Endothelial cell of umbilical vein (primary cell): ENCODE measurements at regions not wholly inside any gene's neighbourhood (a gene's known extent, or its start where the extent isn't known, plus 50 kb on each side); places are given as distances from the start of the nearest gene placed in this dataset.

ENCODE experiments used
- BruUV-seq: library from RNA; stranded (reverse); fragments of 400-500 nt; replicated peaks from 2 replicates; lab custom pipeline; 2021; lab: Mats Ljungman, UMichigan
- CTCF ChIA-PET: fragments of 300-600, 350-600 bp; sonication (Branson Sonifier 250); formaldehyde crosslinking; loops from one replicate; lab custom pipeline; 2021; ENCODE audit warnings: antibody characterized with exemption, inconsistent platforms; lab: Charles Lee
- POLR2A ChIA-PET: fragments of 300-600, 350-600 bp; sonication (Branson Sonifier 250); formaldehyde crosslinking; loops from one replicate; lab custom pipeline; 2021; ENCODE audit warnings: antibody characterized with exemption, inconsistent platforms; lab: Charles Lee
- DNase-seq: peaks from one replicate; pipeline ENCODE4 v3.0.0-alpha.2; 2011; ENCODE audit warnings: low read depth, low spot score
- FAIRE-seq: peaks from 2 replicates; lab custom pipeline; 2011; peaks lifted over from hg19 to GRCh38; lab: Jason Lieb, UNC
- H2AFZ ChIP-seq: 2 replicates; pipeline ENCODE4 v1.6.0; 2012; ENCODE audit warnings: low read depth, low read length, control low read depth, inconsistent platforms
- H3K27ac ChIP-seq: 2 replicates; pipeline ENCODE4 v1.5.1; 2011; ENCODE audit warnings: low read depth, mild to moderate bottlenecking, control low read depth, low read length, moderate library complexity; ENCODE audit not compliant: insufficient read depth
- H3K27me3 ChIP-seq, 2 experiments: 2 replicates each; pipeline versions ENCODE4 v1.6.0 to v1.6.1; 2011; ENCODE audit warnings: low read length in 2 of 2, mixed read lengths in 1 of 2; ENCODE audit not compliant: control insufficient read depth in 2 of 2, insufficient read depth in 2 of 2
- H3K36me3 ChIP-seq, 2 experiments: 2 replicates in 1 of 2; 3 replicates in 1 of 2; pipeline ENCODE4 v1.5.1; 2011; ENCODE audit warnings: low read length in 2 of 2, mild to moderate bottlenecking in 1 of 2, moderate library complexity in 1 of 2; ENCODE audit not compliant: control insufficient read depth in 2 of 2, insufficient read depth in 2 of 2; ENCODE audit errors: extremely low read depth in 1 of 2
- H3K4me1 ChIP-seq: 3 replicates; pipeline ENCODE4 v1.5.1; 2011; ENCODE audit warnings: mild to moderate bottlenecking, low read length; ENCODE audit not compliant: control insufficient read depth, insufficient read depth; ENCODE audit errors: extremely low read depth
- H3K4me2 ChIP-seq: 2 replicates; pipeline ENCODE4 v1.6.1; 2011; ENCODE audit warnings: low read length, control low read depth, mixed read lengths; ENCODE audit not compliant: insufficient read depth
- H3K4me3 ChIP-seq, 3 experiments: fragments of 200-600 bp in 1 of 3; sonication (generic), shearing (Covaris generic) in 1 of 3; replicated peaks in 1 of 3; 2 replicates each; pipeline ENCODE4 v1.5.1; 2011 to 2016; ENCODE audit warnings: control low read depth in 3 of 3, low read length in 3 of 3, mild to moderate bottlenecking in 2 of 3, inconsistent platforms in 1 of 3, low read depth in 1 of 3, moderate library complexity in 1 of 3; ENCODE audit not compliant: insufficient read depth in 1 of 3
- H3K79me2 ChIP-seq: 2 replicates; pipeline ENCODE4 v1.6.0; 2012; ENCODE audit warnings: low read length, inconsistent platforms; ENCODE audit not compliant: control insufficient read depth, insufficient read depth
- H3K9ac ChIP-seq: replicated peaks from 2 replicates; pipeline ENCODE3; 2011; ENCODE audit warnings: low read length, control low read depth; ENCODE audit not compliant: insufficient read depth; ENCODE audit errors: extremely low read depth
- H3K9me1 ChIP-seq: replicated peaks from 3 replicates; pipeline ENCODE4 v1.6.0; 2011; ENCODE audit warnings: mild to moderate bottlenecking, low read length; ENCODE audit not compliant: control insufficient read depth, insufficient read depth; ENCODE audit errors: extremely low read depth
- H3K9me3 ChIP-seq: replicated peaks from 2 replicates; pipeline ENCODE4 v1.5.1; 2012; ENCODE audit warnings: low read length, inconsistent platforms; ENCODE audit not compliant: control insufficient read depth, insufficient read depth
- H4K20me1 ChIP-seq: replicated peaks from 2 replicates; pipeline ENCODE3; 2011; ENCODE audit warnings: mild to moderate bottlenecking, low read length; ENCODE audit not compliant: control insufficient read depth, insufficient read depth; ENCODE audit errors: extremely low read depth
- EZH2 ChIP-seq: IDR thresholded peaks from 2 replicates; pipeline ENCODE4 v1.6.1; 2012; ENCODE audit warnings: borderline replicate concordance, low read depth, mild to moderate bottlenecking, moderate library complexity, low read length, inconsistent platforms; ENCODE audit not compliant: severe bottlenecking
- FOS ChIP-seq: IDR thresholded peaks from 2 replicates; pipeline ENCODE4 v1.6.1; 2011; ENCODE audit warnings: mild to moderate bottlenecking, low read length, moderate library complexity, borderline replicate concordance; ENCODE audit not compliant: insufficient read depth
- GATA2 ChIP-seq: IDR thresholded peaks from 2 replicates; pipeline ENCODE4 v1.7.0; 2011; ENCODE audit warnings: low read depth, mild to moderate bottlenecking, moderate library complexity, mixed read lengths, low read length; ENCODE audit not compliant: insufficient read length, insufficient read depth
- JUN ChIP-seq: IDR thresholded peaks from 2 replicates; pipeline ENCODE4 v1.6.1; 2011; ENCODE audit warnings: borderline replicate concordance, low read depth; ENCODE audit not compliant: insufficient read length, insufficient read depth
- MYC ChIP-seq: IDR thresholded peaks from one replicate; pipeline ENCODE4 v1.6.1; 2011; ENCODE audit warnings: mild to moderate bottlenecking, low read depth, low read length
- POLR2A ChIP-seq: IDR thresholded peaks from 2 replicates; pipeline ENCODE4 v1.6.1; 2012; ENCODE audit warnings: low read depth, mild to moderate bottlenecking, control low read depth, low read length
- POLR2AphosphoS5 ChIP-seq: IDR thresholded peaks from 2 replicates; pipeline ENCODE4 v1.6.1; 2012; ENCODE audit warnings: low read depth, mild to moderate bottlenecking, control low read depth, low read length, moderate library complexity; ENCODE audit not compliant: insufficient read depth
- dilution Hi-C: fragments of 300-500 bp; cut with MboI; formaldehyde crosslinking; loops from one replicate; pipeline ENCODE4 v1.15.0; 2019; ENCODE audit warnings: low sequenced_read_pairs; ENCODE audit not compliant: extremely low pct_ligation_motif_present
- intact Hi-C: fragments of 100-400 bp; cut with micrococcal nuclease; formaldehyde crosslinking; loops from one replicate; pipeline ENCODE4 v1.10.0; 2022
- TF ChIP-seq, protein P1 (sequence below): IDR thresholded peaks from 2 replicates; pipeline ENCODE4 v1.6.1; 2011; ENCODE audit not compliant: insufficient read depth, insufficient read length
- TF ChIP-seq, protein P2 (sequence below), 2 donors: IDR thresholded peaks; 1 replicate in 1 of 2; 2 replicates in 1 of 2; pipeline ENCODE4 v1.5.1; 2011; ENCODE audit warnings: low read length in 2 of 2, mild to moderate bottlenecking in 2 of 2, moderate library complexity in 2 of 2, control low read depth in 1 of 2, inconsistent platforms in 1 of 2, low read depth in 1 of 2; ENCODE audit not compliant: insufficient read depth in 1 of 2; ENCODE audit errors: extremely low read depth in 1 of 2

DNA sequence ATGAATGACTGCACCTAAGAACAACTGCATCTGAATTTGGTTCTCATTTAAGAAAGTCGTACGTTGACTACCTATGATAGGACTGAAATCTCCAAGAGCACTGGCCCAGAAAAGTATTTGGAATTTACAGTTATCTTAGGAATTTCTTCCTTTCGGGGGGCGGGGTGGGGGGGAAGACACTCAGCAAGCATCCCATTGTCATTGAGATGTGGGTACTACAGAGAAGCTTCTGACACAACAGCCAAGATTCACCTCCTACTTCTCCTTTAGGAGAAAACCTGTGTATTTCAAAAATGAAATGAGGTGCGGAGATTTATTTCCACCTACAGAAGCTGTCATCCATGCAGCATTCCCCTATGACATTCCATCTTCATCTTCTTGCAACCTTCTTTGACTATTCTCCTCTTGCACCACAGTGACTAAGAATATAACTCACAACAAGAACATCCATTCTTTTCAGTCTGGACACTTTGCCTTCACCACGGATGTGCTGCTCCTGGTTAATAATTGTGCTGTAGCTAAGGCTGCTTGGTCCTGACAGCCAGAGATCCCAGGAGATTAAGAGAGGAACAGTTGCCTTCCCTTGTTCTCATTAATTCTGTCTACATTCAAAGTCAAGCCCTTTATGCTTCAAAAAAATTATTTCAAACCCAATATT, 98.4 kb upstream of the FRMD4A start:
- H3K9me1 ChIP-seq = no peaks in the 10 kb centered on the region
- intact Hi-C loops (no loop called here), dilution Hi-C loops (no loop called here)
- POLR2A ChIA-PET = no interaction called here
- no peak overlapping the region for H3K4me2 ChIP-seq
- no peaks in the 10 kb centered on the region for H3K4me1 ChIP-seq
- CTCF ChIA-PET = interaction anchor here (1.2 to 1.5 kb wide), 2 partner anchors 38 to 232 kb away, joined by 3 read pairs; no protein-coding TSS in a partner anchor
- H4K20me1 ChIP-seq = no peaks in the 10 kb centered on the region
- no peaks in the 10 kb centered on the region for H3K9me3 ChIP-seq
- no peak overlapping the region for H3K27ac ChIP-seq
- H3K36me3 ChIP-seq = no peaks in the 10 kb centered on the region
- H3K9ac ChIP-seq = no peak overlapping the region
- H2AFZ ChIP-seq = no peak overlapping the region
- H3K79me2 ChIP-seq = no peaks in the 10 kb centered on the region
- peaks cover 2 to 24% of the 10 kb centered on the region in 2 experiments for H3K27me3 ChIP-seq
- FAIRE-seq = no peak
- TF ChIP-seq FOS (no peak), GATA2 (no peak), JUN (no peak), POLR2A (no peak), MYC (no peak), EZH2 (no peak), POLR2AphosphoS5 (no peak)
- TF ChIP-seq, protein P1, sequence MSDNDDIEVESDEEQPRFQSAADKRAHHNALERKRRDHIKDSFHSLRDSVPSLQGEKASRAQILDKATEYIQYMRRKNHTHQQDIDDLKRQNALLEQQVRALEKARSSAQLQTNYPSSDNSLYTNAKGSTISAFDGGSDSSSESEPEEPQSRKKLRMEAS = no peak
- TF ChIP-seq, protein P2, sequence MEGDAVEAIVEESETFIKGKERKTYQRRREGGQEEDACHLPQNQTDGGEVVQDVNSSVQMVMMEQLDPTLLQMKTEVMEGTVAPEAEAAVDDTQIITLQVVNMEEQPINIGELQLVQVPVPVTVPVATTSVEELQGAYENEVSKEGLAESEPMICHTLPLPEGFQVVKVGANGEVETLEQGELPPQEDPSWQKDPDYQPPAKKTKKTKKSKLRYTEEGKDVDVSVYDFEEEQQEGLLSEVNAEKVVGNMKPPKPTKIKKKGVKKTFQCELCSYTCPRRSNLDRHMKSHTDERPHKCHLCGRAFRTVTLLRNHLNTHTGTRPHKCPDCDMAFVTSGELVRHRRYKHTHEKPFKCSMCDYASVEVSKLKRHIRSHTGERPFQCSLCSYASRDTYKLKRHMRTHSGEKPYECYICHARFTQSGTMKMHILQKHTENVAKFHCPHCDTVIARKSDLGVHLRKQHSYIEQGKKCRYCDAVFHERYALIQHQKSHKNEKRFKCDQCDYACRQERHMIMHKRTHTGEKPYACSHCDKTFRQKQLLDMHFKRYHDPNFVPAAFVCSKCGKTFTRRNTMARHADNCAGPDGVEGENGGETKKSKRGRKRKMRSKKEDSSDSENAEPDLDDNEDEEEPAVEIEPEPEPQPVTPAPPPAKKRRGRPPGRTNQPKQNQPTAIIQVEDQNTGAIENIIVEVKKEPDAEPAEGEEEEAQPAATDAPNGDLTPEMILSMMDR (IDR thresholded peaks at IDR 0.05; ENCODE audit: extremely low read depth in 1 of 2, insufficient read depth in 1 of 2, low read depth in 1 of 2, low read length in 2 of 2) = no peak
- H3K4me3 ChIP-seq = no peak overlapping the region
- no peak for DNase-seq
- BruUV-seq = no TSS peak
